GM21367 (cell line): ENCODE measurements at regions not wholly inside any gene's neighbourhood (a gene's known extent, or its start where the extent isn't known, plus 50 kb on each side); places are given as distances from the start of the nearest gene placed in this dataset.
"Not testable (repeated sequence)": the region's sequence is repeated elsewhere in the genome, so short reads cannot be mapped to it uniquely, and the experiment has no call there.

Experiments used
- ATAC-seq: cut with Tn5 transposase; IDR thresholded peaks from one replicate; pipeline ENCODE4 v1.9.1; 2021; ENCODE audit not compliant: unreplicated experiment

DNA sequence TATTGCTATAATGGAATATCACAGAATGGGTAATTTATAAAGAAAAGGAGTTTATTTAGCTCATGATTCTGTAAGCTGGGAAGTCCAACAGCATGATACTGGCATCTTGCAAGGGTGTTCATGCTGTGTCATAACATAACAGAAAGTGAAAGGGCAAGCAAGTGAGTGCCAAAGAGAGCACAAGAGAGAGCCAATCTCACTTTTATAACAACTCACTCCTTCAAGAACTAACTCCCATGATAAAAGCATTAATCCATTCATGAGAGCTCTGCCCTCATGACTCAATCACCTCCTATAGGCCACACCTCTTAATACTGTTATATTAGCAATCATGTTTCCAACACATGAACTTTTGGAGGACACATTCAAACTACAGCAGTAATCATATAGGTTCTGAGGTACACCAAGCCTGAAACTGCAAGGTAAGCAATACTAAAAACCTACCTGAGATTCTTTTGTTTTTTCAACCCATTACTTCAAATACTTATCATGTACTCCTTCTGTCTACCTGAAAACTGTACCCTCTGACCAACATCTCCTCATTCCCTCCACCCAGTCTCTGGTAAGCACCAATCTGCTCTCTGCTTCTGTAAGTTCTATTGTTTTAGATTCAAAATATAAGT is 219.7 kb downstream of the MTERF1 start:
- no peak for ATAC-seq

DNA sequence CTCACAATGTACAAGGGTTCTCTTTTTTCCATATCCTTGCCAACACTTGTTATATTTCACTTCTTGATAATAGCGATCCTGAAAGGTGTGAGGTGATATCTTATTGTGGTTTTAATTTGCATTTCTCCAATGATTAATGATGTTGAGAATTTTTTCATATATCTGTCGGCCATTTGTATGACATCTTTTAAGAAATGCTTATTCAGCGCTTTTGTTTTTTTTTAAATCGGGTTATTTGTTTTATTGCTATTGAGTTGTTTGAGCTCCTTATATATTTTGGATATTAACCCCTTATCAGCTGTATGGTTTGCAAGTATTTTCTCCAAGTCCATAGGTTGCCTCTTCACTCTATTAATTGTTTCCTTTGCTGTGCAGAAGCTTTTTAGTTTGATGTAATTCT is 218.8 kb downstream of the MTERF1 start:
- ATAC-seq, result no peak

DNA sequence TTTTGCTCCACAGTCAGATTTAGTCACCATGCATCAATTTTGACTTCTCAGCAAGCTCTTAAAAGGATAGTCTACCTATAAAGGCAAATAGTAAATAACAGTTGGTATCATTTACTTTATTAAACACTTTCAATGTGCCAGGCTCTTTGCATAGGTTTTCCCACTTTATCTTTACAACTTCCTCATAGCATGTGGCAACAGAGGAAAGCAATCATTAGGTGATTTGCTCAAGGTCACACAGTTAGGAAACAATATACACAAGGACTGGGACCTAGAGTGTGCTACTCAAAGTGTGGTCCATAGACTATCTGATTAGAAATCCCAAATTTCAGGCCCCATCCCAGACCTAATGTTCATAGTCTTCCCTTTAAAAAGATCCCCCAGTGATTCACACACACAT is 212.3 kb downstream of the MTERF1 start:
- ATAC-seq, result no peak

DNA sequence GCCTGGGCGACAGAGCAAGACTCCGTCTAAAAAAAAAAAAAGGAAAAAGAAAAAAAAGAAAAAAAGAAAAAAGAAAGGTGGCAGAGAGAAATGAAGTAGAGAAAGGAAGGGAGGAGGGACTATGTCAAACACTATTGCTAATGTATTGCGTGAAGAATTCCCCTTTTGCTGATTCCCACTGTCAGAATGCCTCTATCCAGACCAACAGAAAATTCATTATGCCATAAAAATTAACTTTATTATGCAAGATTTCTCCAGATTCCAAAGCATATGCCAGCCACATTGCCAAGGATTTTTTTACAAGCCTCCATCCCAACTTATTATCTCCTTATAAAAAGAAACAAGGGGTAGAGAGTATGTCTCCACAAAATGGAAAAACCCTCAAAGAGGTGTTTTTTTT is 209.3 kb downstream of the MTERF1 start:
- ATAC-seq, result no peak

DNA sequence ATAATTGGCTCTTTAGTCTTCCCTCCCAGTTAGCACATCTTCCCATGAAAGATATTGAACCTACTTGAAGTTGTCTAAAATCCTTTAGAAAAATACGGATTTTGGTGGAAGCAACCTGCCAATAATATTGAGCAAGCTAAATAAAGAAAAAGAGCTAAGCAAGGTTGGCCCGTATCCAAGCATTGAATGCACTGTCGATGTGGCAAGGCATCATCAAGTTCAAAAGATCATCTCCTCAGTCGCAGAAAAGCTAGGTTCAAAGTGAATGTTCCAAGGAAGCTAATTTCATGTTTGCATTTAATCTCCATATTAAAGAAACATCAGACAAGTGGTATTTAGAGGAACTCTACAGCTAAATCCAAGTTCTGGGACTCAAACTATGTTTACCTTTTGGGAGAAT is 206.0 kb downstream of the MTERF1 start:
- no peak for ATAC-seq

DNA sequence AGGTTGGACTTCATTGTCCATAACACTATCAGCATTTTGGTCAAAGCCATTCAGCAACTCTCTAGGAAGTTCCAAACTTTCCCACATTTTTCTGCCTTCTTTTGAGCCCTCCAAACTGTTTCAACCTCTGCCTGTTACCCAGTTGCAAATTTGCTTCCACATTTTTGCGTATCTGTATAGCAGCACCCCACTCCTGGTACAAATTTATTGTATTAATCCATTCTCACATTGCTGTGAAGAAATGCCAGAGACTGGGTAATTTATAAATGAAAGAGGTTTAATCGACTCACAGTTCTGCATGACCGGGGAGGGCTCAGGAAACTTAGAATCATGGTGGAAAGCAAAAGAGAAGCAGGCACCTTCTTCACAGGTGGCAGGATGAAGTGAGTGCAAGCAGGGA is 198.8 kb downstream of the MTERF1 start:
- ATAC-seq, result no peak

DNA sequence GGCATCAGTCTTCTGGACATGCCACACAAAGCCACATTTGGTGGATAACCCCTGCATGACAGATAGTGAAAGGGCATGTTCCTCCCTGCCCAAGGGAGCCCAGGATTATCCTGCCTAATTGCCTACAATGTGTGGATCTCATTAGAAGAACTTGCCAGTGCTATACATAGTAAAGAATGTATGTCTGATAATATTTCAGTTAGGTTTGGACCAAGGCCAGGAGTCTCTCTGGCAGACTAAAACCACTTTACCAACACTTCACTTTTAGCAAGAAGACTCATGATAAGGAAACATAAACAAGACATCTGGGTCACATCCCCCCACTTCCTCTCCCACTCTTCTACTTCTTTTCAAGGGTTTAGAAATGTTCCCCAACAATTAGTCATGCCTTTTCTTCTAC is 196.7 kb downstream of the MTERF1 start:
- ATAC-seq, result no peak

DNA sequence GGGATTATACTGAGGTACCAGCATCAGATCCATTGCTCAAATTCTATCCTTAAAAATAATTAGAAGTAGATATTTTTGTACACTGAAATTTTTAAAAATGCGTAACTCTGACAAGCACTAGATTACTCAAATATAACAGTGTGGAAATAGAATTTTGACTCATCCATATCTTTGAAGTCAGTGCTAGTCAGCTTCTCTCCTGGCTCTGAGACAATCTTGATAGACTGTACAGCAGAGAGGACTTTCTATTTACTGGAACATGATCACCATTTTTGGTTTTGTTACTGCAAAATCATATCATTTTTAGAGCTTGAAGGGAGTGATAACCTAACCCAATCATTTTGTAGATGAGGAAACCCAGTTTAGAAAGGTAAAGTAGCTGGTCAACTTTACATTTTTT is 195.0 kb downstream of the MTERF1 start:
- no peak for ATAC-seq

DNA sequence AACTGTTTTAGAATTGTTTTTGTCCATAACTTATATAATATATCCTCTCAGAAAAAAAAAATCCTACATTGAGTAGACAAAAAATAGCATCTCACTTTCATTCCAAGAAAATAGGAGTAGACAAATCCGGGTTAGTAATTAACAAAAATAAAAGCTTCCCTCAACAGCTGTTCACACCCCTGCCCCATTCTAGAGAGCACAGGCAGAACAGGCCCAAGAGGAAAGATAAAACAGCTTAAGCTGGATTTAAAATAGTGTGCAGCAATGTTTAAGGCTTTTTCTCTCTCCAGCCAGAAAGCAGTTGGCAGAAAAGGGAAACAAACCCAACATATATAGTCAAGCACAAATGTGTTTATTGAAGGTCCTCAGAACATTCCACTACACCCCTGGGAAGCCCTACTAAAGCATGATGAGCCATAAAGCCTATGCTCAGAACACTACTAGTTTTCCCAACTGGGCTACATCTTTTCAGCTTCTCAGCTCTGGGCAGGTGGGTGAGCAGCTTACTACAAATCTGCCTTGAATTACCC is 189.9 kb downstream of the MTERF1 start:
- ATAC-seq, result no peak

DNA sequence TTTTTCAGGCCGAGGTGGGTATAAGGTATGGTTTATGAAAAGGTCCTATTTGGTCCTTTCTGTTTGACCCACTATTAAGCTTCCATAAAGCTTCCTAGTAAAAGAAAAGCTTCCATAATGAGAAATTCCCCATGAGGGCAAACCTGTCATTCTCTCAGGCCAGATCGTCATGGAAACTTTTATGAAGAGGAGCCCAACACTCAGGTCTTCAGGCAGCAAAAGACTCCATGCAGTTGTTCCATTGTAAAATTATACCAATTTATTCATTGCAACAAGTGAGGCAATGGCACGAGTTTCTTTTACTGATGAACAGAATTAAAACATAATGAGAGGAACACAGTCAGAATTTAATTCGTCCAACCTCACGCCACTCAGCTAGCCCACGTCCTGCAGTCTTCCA is 188.6 kb downstream of the MTERF1 start:
- ATAC-seq, result no peak

DNA sequence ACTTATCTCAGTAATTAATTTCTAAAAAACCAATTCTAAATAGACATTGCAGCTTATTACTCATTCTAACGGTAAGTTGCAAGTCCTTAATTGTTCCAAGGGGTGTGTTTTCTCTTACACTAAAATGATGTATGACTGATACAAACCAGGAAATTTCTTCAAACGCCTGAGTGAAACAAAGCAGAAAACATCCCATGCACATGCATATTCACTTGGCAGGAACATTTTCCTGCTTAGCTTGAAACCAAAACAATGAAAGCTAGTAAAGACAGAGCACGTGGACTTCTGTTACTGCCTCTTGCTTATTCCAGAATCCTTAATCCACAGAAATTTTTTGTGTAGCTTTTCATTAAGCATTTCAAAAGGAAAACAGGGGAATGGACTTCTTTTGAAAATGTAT is 187.7 kb downstream of the MTERF1 start:
- ATAC-seq, result no peak

DNA sequence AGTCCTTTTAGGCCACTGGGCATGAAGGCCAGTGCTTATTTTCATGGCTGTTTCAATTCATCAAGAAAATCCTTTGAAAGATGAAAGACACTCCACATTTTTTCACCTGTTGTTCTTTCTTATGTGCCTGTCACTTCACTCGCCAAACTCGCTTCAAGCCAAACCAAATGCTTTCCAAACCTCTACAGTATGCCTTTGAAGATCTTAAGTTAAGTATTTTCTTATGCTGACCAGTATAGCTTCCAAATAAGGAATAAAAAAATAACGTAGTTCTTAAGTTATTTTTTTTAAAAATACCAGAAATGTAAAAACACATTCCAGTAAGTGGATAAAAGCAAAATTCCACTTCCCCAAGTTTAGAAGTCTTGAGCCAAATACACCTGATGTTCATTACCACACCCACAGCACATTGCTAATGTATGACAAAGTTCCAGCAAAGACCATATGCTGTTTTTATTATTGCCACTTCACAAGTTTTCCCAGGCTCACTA is 186.1 kb downstream of the MTERF1 start:
- ATAC-seq, result no peak

DNA sequence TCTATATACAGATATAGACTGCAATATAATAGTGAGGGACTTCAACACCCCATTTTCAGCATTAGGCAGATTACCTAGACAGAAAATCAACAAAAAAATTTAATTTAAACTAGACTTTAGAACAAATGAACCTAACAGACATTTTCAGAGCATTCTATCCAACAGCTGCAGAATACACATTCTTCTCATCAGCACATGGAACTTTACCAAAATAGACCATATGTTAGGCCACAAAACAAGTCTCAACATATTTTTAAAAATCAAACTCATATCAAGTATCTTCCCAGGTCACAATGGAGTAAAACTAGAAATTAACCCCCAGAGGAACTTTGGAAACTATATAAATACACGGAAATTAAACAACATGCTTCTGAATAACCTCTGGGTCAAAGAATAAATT is 169.6 kb downstream of the MTERF1 start:
- no peak for ATAC-seq

DNA sequence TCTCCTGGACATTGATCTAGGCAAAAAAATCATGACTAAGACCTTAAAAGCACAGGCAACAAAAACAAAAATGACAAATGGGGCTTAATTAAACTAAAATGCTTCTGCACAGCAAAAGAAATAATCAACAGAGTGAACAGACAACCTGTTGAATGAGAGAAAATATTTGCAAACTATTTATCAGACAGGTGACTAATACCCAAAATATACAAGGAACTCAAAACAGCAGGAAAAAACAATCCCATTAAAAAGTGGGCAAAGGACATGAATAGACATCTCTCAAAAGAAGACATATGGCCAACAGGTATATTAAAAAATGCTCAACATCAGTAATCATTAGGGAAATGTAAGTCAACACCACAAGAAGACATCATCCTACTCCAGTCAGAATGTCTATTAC is 166.8 kb downstream of the MTERF1 start:
- ATAC-seq, result no peak

DNA sequence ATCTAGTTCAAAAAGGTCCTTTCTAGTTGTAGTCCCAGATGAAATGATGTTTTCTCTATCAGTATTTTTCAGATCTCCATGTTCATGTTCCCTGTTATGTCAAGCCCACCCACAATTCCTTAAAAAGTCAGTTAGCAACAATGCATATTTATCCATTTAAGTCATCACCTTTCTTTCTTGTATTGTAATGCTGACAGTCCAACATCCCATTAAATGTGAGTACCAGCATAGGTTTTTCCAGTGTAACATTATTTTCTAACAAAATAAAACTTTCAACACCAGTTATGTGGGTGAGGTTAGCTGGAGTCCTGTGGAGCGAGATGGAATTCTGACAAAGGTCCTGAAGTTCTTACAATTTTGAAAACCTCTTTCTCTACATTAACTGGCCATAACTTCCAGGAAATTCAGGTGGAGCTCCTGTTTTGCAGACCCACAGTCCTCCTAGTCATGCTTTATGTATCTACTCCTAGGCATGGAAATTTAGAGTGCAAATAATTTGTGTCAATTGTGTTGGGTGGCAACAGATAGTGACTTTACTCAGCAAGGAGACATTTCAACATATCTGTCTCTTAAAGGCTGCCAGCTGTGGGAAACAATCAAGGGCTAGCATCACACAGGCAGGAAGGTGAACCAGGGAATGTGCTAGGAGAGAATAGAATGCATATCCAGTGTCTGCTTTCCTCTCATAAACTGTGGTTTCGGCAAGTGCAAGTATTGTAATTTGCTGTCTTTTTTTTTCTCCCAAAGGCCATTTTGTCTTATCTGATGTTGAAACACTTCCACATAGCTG is 162.6 kb downstream of the MTERF1 start:
- ATAC-seq, result no peak

DNA sequence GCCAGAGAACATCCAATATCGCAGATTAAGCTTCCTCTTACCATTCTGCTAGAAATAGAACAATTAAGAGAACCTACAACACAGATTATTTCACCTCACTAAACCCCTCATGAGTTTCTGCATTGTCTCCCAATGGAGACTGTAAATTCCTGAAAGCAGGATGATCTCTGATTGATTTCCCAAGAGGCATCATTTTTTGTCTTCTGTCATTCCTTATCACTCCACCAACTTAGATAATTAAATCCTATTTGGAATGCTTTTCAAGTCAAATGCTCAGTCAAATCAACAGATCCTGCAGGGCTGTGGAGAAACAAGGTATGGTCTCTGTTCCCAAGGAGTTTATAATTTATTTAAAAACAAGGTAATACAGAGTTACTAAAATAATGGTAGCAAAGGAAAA is 161.5 kb downstream of the MTERF1 start:
- ATAC-seq, result no peak

DNA sequence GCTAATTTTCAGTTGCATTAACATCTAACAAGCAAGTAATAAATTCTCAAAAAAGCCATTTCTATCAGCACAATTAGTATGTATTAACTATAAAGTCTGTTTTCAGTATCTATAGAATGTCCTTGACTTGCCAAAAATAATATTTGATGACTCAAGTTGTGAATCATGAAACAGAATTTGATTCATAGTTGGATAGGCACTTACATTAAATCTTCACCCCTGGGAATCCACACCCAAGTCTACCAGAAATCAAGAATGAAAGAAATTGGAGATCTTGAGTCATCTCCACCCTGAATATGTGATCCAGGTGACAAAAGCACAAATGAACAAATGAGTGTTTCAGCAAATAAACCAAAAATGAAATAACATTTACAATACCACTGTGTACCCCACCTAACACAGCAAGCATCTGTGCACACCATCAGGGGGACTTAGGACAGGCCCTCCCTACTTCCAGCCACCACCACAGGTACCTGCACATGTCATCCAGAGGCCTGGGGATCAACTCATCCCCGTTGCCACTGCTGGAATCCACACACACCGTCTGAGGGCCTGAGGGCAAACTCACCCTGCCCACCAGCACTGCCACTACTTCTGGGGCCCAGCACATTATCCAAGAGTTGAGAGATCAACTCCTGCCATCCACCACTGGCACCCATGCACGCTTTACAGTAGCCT is 160.1 kb downstream of the MTERF1 start:
- no peak for ATAC-seq

DNA sequence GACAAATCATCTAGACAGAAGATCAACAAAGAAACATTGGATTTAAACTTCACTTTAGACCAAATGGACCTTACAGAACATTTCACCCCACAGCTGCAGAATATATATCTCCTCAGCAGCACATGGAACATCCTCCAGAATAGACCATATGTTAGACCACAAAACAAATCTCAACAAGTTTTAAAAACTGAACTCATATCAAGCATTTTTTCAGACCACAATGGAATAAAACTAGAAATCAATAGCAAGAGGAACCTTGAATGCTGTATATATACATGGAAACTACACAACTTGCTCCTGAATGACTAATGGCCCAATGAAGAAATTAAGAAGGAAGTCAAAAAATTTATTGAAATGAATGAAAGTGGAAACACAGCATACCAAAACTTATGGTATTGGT is 157.7 kb downstream of the MTERF1 start:
- no peak for ATAC-seq

DNA sequence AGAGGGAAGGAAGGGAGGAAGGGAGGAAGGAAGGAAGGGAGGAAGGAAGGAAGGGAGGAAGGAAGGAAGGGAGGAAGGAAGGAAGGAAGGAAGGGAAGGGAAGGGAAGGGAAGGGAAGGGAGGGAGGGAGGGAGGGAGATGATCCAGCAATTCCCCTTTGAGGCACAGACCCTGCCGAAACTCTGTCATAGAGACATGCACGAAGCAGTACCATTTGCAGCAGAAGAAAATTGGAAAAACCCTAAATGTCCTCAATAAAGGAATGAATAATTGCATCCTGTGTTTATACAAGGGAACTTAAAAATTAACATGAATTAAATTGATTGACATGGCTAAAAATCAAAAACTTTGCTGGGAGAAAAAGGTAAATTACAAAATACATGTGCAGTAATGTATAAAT is 151.5 kb downstream of the MTERF1 start:
- ATAC-seq, result not testable (repeated sequence)

DNA sequence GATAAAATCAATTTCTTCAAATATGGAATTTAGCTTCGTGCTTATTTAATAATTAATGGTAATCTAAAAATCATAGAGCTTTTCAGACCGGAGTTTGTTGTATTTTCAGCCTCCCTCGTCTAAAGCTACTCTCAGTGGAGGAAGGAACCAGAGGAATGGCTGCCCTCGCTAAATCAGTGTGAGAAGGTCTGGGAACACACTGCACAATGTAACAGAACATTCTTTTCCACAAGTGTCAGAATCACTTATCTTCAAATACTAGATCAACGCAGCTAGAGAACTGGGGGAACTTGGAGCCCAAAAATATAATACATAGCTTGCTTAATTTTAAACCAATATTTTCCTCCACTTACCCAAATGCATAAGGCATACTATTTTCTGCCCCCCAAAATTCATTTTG is 148.5 kb downstream of the MTERF1 start:
- ATAC-seq, result no peak

DNA sequence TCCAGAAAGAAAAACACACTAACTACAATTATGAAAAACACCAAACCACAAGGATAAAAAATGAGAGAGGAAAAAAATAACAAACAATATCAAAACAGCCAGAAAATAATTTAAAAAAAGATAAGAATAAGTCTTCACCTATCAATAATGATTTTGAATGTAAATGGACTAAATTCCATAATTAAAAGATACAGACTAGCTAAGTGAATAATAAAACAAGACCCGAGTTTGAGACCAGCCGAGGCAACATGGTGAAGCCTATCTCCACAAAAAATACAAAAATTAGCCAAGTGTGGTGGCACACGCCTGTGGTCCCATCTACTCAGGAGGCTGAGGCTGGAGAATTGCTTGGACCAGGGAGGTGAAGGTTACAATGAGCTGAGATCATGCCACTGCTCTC is 131.1 kb downstream of the MTERF1 start:
- no peak for ATAC-seq

DNA sequence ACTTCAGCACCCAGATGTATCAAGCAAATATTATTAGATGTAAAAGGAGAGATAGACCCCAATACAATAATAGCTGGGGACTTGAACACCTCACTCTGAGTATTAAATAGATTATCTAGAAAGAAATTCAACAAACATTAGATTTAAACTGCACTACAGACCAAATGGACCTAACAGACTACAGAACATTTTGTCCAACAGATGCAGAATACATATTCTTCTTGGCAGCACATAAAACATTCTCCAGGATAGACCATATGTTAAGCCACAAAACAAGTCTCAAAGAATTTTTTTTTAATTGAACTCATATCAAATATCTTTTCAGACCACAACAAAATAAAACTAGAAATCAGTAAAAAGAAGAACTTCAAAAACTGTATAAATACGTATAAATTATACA is 130.4 kb downstream of the MTERF1 start:
- no peak for ATAC-seq
